HCT116 (cell line): ENCODE measurements at regions not wholly inside any gene's neighbourhood (a gene's known extent, or its start where the extent isn't known, plus 50 kb on each side); places are given as distances from the start of the nearest gene placed in this dataset.
A peak's percentile ranks its signal among the peaks of the same experiment; 100 is the strongest.

Experiments used
- ATAC-seq: fragments of 200-7000 bp; cut with Tn5 transposase; 2 replicates; pipeline ENCODE4 v1.9.1; 2020; ENCODE audit warnings: mild to moderate bottlenecking, moderate library complexity
- BruUV-seq: library from RNA; stranded (reverse); fragments of 400-500 nt; replicated peaks from 2 replicates; lab custom pipeline; 2021; lab: Mats Ljungman, UMichigan
- CTCF ChIA-PET: fragments of 300-600 bp; sonication (Branson Sonifier 250); formaldehyde crosslinking; loops from one replicate; lab custom pipeline; 2021; ENCODE audit warnings: antibody characterized with exemption; lab: Charles Lee
- POLR2A ChIA-PET: fragments of 300-600, 350-600 bp; sonication (Branson Sonifier 250); formaldehyde crosslinking; loops from one replicate; lab custom pipeline; 2021; ENCODE audit warnings: antibody characterized with exemption; lab: Charles Lee
- RAD21 ChIA-PET, 2 experiments: fragments of 300-600 bp; sonication (Branson Sonifier 250); formaldehyde crosslinking; loops; one replicate each; lab custom pipeline; 2023; ENCODE audit warnings: low total read pairs in 2 of 2; ENCODE audit not compliant: uncharacterized antibody in 2 of 2, unreplicated experiment in 2 of 2, low non-redundant PET in 1 of 2; lab: Charles Lee
- DNase-seq: peaks from one replicate; pipeline ENCODE4 v3.0.0-alpha.2; 2010; ENCODE audit warnings: low read depth, low spot score
- H2AFZ ChIP-seq: fragments of 200-600 bp; shearing (Covaris generic), sonication (generic); 2 replicates; pipeline ENCODE4 v1.6.1; 2017; ENCODE audit warnings: low read depth, mixed run types, mixed read lengths, antibody characterized with exemption, low read length; ENCODE audit not compliant: poor library complexity, severe bottlenecking
- H3K27ac ChIP-seq: 2 replicates; pipeline ENCODE4 v1.5.1; 2012; ENCODE audit warnings: low read depth, low read length
- H3K27me3 ChIP-seq: fragments of 200-600 bp; sonication (generic); 2 replicates; pipeline ENCODE4 v1.6.1; 2016; ENCODE audit warnings: mixed run types, low read length, mixed read lengths; ENCODE audit not compliant: insufficient read depth
- H3K36me3 ChIP-seq, 2 experiments: fragments of 200-500 bp in 1 of 2; fragments of 200-600 bp in 1 of 2; sonication (Bioruptor generic) in 1 of 2; sonication (generic) in 1 of 2; 2 replicates each; pipeline versions ENCODE4 v1.5.1 to v1.6.1; 2014 to 2016; ENCODE audit warnings: low read length in 2 of 2, inconsistent platforms in 1 of 2, mixed read lengths in 1 of 2, mixed run types in 1 of 2; ENCODE audit not compliant: insufficient read depth in 2 of 2, control insufficient read depth in 1 of 2
- H3K4me1 ChIP-seq, 2 experiments: fragments of 200-600 bp in 1 of 2; sonication (generic) in 1 of 2; 2 replicates each; pipeline versions ENCODE4 v1.5.1 to v1.6.1; 2012 to 2017; ENCODE audit warnings: low read length in 2 of 2, inconsistent platforms in 1 of 2, mild to moderate bottlenecking in 1 of 2, mixed read lengths in 1 of 2, mixed run types in 1 of 2, moderate library complexity in 1 of 2; ENCODE audit not compliant: insufficient read depth in 2 of 2, control insufficient read depth in 1 of 2
- H3K4me2 ChIP-seq: fragments of 200-600 bp; sonication (generic); 2 replicates; pipeline ENCODE4 v1.6.1; 2017; ENCODE audit warnings: mixed run types, low read length, mixed read lengths
- H3K4me3 ChIP-seq, 2 experiments: fragments of 200-600 bp in 1 of 2; sonication (generic) in 1 of 2; replicated peaks in 1 of 2; 2 replicates each; pipeline ENCODE4 v1.5.1; 2011 to 2016; ENCODE audit warnings: low read length in 2 of 2, control low read depth in 1 of 2, low read depth in 1 of 2, mild to moderate bottlenecking in 1 of 2, mixed read lengths in 1 of 2, mixed run types in 1 of 2
- H3K79me2 ChIP-seq: fragments of 200-600 bp; sonication (generic); 2 replicates; pipeline ENCODE4 v1.6.1; 2017; ENCODE audit warnings: mild to moderate bottlenecking, mixed run types, low read length, moderate library complexity, mixed read lengths; ENCODE audit not compliant: insufficient read depth
- H3K9ac ChIP-seq: fragments of 200-600 bp; sonication (generic); 2 replicates; pipeline ENCODE4 v1.6.1; 2016; ENCODE audit warnings: low read length, mixed read lengths
- H3K9me2 ChIP-seq: fragments of 200-600 bp; sonication (generic), shearing (Covaris generic); 2 replicates; pipeline ENCODE4 v1.6.1; 2017; ENCODE audit warnings: mixed run types, mild to moderate bottlenecking, moderate library complexity; ENCODE audit not compliant: insufficient read depth
- H3K9me3 ChIP-seq, 2 experiments: fragments of 200-500 bp in 1 of 2; fragments of 200-600 bp in 1 of 2; sonication (Bioruptor generic) in 1 of 2; sonication (generic) in 1 of 2; 2 replicates each; pipeline ENCODE4 v1.6.1; 2014 to 2017; ENCODE audit warnings: low read length in 2 of 2, mixed read lengths in 2 of 2, inconsistent platforms in 1 of 2, low read depth in 1 of 2, mild to moderate bottlenecking in 1 of 2, mixed run types in 1 of 2, moderate library complexity in 1 of 2; ENCODE audit not compliant: control insufficient read depth in 1 of 2, insufficient read depth in 1 of 2
- H4K20me1 ChIP-seq: fragments of 200-600 bp; sonication (generic), shearing (Covaris generic); 2 replicates; pipeline ENCODE4 v1.6.1; 2017; ENCODE audit warnings: mixed run types, mild to moderate bottlenecking, moderate library complexity; ENCODE audit not compliant: insufficient read depth
- ATF3 ChIP-seq: IDR thresholded peaks from 2 replicates; pipeline ENCODE4 v1.6.1; 2012
- CEBPB ChIP-seq: IDR thresholded peaks from 2 replicates; pipeline ENCODE4 v1.6.1; 2012; ENCODE audit warnings: low read depth
- CTCF ChIP-seq, 3 experiments: fragments of 200-600 bp in 1 of 3; sonication (generic) in 1 of 3; IDR thresholded peaks in 2 of 3; conservative IDR thresholded peaks in 1 of 3; 2 replicates each; pipeline ENCODE4 v1.5.1; 2012 to 2017; ENCODE audit warnings: low read depth in 2 of 3, low read length in 2 of 3, antibody characterized with exemption in 1 of 3, borderline replicate concordance in 1 of 3, control low read depth in 1 of 3, mild to moderate bottlenecking in 1 of 3, mixed read lengths in 1 of 3, mixed run types in 1 of 3, moderate library complexity in 1 of 3; ENCODE audit not compliant: insufficient read depth in 1 of 3
- FOSL1 ChIP-seq: IDR thresholded peaks from 2 replicates; pipeline ENCODE4 v1.6.1; 2012; ENCODE audit warnings: low read depth
- MAX ChIP-seq: IDR thresholded peaks from 2 replicates; pipeline ENCODE4 v1.6.1; 2012
- POLR2AphosphoS5 ChIP-seq: IDR thresholded peaks from 2 replicates; pipeline ENCODE4 v1.6.1; 2011; ENCODE audit warnings: mild to moderate bottlenecking, low read depth, low read length, moderate library complexity
- RAD21 ChIP-seq: IDR thresholded peaks from 2 replicates; pipeline ENCODE4 v1.6.1; 2012; ENCODE audit warnings: low read depth, mild to moderate bottlenecking
- SIN3A ChIP-seq: IDR thresholded peaks from 2 replicates; pipeline ENCODE4 v1.6.1; 2012; ENCODE audit warnings: low read depth
- TCF7L2 ChIP-seq: IDR thresholded peaks from 2 replicates; pipeline ENCODE4 v1.7.0; 2011; ENCODE audit warnings: borderline replicate concordance, inconsistent platforms; ENCODE audit not compliant: insufficient read depth, insufficient read length; ENCODE audit errors: extremely low read depth
- ZFX ChIP-seq: fragments of 450-650 bp; IDR thresholded peaks from 2 replicates; pipeline ENCODE4 v1.6.1; 2017
- intact Hi-C: fragments of 100-400 bp; cut with micrococcal nuclease; formaldehyde crosslinking; loops from 2 replicates; pipeline ENCODE4 v1.10.0; 2022

DNA sequence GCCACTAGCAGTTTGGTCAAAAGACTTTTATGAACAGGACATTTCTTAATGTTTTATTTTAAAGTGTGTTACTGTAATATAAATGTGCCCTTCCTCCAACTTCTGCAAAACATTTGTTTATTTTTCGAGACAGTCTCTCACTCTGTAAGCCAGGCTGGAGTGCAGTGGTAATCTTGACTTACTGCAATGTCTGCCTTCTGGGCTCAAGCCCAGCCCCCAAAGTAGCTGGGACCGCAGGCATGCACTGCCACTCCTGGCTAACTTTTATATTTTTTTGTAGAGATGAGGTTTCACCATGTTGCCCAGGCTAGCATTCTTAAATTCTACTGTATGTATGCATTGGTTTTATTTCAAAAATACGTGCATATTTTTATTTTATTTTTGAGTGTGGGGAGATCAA, 1201.9 kb downstream of the STIM2 start (continued):
- no peak for TF ChIP-seq TCF7L2
- TF ChIP-seq CEBPB = no peak
- TF ChIP-seq POLR2AphosphoS5 = no peak
- no peak for TF ChIP-seq SIN3A
- no peak for TF ChIP-seq FOSL1
- TF ChIP-seq ATF3 = no peak
- no peak for TF ChIP-seq MAX

DNA sequence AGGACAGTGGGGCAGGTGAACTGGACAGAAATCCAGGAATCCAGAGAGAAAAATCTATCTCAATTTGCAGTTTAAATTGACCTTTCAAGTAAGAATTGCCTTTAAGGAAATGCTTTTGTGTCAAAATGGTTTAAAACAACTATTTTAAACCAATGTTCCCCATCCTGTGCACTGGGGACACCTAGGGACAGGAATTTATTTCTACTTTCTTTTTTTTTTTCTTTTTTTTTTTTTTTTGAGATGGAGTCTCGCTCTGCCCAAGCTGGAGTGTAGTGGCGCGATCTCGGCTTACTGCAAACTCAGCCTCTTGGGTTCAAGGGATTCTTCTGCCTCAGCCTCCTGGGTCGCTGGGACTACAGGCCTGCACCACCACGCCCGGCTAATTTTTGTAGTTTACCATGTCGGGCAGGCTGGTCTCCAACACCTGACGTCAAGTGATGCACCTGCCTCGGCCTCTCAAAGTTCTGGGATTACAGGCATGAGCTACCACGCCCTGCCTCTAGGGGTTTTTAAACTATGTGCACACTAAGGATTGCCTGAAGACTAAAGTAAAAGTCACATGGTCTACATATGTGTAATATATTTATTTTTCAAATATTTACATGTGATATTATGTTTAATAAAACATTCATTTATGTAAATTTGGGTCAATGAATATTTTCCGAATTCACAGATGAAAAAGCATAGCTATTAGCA, 1213.4 kb downstream of the STIM2 start:
- RAD21 ChIA-PET = interaction anchor here (0.5 to 1.2 kb wide), 3 partner anchors 13 to 1025 kb away, joined by 3 to 5 read pairs (median 3); no protein-coding TSS in a partner anchor
- H3K4me3 ChIP-seq = peak overlapping the region; percentile 36 to 47; a peak in 3 of 4 replicates
- H3K27ac ChIP-seq = no peak overlapping the region
- no peaks in the 10 kb centered on the region for H3K9me3 ChIP-seq
- peak; percentile 98 for ATAC-seq
- H2AFZ ChIP-seq = peak overlapping the region; percentile 98
- H3K4me2 ChIP-seq = peak overlapping the region; percentile 80
- CTCF ChIA-PET = interaction anchor here (0.8 to 1.8 kb wide), 13 partner anchors 13 to 1025 kb away, joined by 3 to 13 read pairs (median 4); no protein-coding TSS in a partner anchor
- H3K36me3 ChIP-seq = no peaks in the 10 kb centered on the region
- H3K4me1 ChIP-seq = peaks cover 2 to 5% of the 10 kb centered on the region in 2 experiments; a peak in 1 of 4 replicates
- intact Hi-C loops = no loop called here
- no peaks in the 10 kb centered on the region for H3K27me3 ChIP-seq
- no peaks in the 10 kb centered on the region for H3K79me2 ChIP-seq
- DNase-seq = peak; percentile 59
- H3K9me2 ChIP-seq = no peaks in the 10 kb centered on the region
- H3K9ac ChIP-seq = no peak overlapping the region
- TF ChIP-seq CTCF (IDR thresholded peaks at IDR 0.05 in 2 of 3, conservative IDR thresholded peaks at IDR 0.05 in 1 of 3; ENCODE audit: borderline replicate concordance in 1 of 3, insufficient read depth in 1 of 3, low read depth in 2 of 3, low read length in 2 of 3) (peak; percentile 50 to 53 (median 53); a peak in 5 of 6 replicates), ZFX (no peak), RAD21 (peak; percentile 38; the same call in 1 of the 2 replicates), MAX (0 out of 2 replicates have a peak, but pooled peaks have one; percentile 37)
- POLR2A ChIA-PET = interaction anchor here (1.0 kb wide), 1 partner anchor 13 kb away, joined by 8 read pairs; no protein-coding TSS in a partner anchor
- no peaks in the 10 kb centered on the region for H4K20me1 ChIP-seq
- BruUV-seq = no TSS peak
